ENCODE measurements at regions not wholly inside any gene's neighbourhood (a gene's known extent, or its start where the extent isn't known, plus 50 kb on each side); places are given as distances from the start of the nearest gene placed in this dataset.

DNA sequence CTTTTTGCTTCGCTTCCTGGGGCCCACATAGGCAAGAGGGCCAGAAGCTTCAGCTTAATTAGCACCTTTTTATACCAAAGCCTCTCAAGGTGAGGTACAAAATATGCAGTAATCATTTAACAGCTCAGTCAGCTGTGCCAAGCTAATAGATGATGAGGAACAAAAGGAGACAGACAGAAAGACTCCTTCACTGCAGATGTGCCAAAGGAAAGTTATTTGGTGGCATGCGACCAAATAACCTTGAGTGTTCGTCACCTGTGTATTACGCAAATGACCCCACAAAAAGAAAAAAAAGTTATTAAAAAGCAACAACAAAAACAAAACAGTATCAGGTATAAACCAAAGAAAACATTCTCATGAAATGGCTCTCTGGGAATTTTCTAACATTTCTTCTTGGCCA, 325.8 kb upstream of the IGF1R start:
- no peaks in the 10 kb centered on the region for H3K79me2 ChIP-seq (ENCODE audit: control insufficient read depth, insufficient read depth, low read length)
- dilution Hi-C loops (cut with MboI; ENCODE audit: extremely low pct_ligation_motif_present, low sequenced_read_pairs) (no loop called here), intact Hi-C loops (cut with micrococcal nuclease) (no loop called here)
- no peaks in the 10 kb centered on the region for H3K9me3 ChIP-seq (replicated peaks; ENCODE audit: control insufficient read depth, insufficient read depth, low read length)
- no TSS peak for BruUV-seq (replicated peaks)
- H3K27me3 ChIP-seq (ENCODE audit: control insufficient read depth in 2 of 2, insufficient read depth in 2 of 2, low read length in 2 of 2) = no peaks in the 10 kb centered on the region
- no peak overlapping the region for H3K27ac ChIP-seq (ENCODE audit: insufficient read depth, low read depth, low read length)
- no peak overlapping the region for H2AFZ ChIP-seq (ENCODE audit: low read depth, low read length)
- H3K9me1 ChIP-seq (replicated peaks; ENCODE audit: control insufficient read depth, extremely low read depth, insufficient read depth, low read length) = no peaks in the 10 kb centered on the region
- H4K20me1 ChIP-seq (replicated peaks; ENCODE audit: control insufficient read depth, extremely low read depth, insufficient read depth, low read length) = no peaks in the 10 kb centered on the region
- FAIRE-seq (no peak), DNase-seq (ENCODE audit: low read depth, low spot score) (no peak)
- TF ChIP-seq JUN (IDR thresholded peaks at IDR 0.05; ENCODE audit: borderline replicate concordance, insufficient read depth, insufficient read length, low read depth) = no peak
- TF ChIP-seq GATA2 (IDR thresholded peaks at IDR 0.05; ENCODE audit: insufficient read depth, insufficient read length, low read depth, low read length) = no peak
- no peak for TF ChIP-seq POLR2AphosphoS5 (IDR thresholded peaks at IDR 0.05; ENCODE audit: insufficient read depth, low read depth, low read length)
- TF ChIP-seq MYC (IDR thresholded peaks at IDR 0.05; ENCODE audit: low read depth, low read length) = no peak
- TF ChIP-seq FOS (IDR thresholded peaks at IDR 0.05; ENCODE audit: borderline replicate concordance, insufficient read depth, low read length) = no peak
- TF ChIP-seq EZH2 (IDR thresholded peaks at IDR 0.05; ENCODE audit: borderline replicate concordance, low read depth, low read length, severe bottlenecking) = no peak
- TF ChIP-seq, protein P1, sequence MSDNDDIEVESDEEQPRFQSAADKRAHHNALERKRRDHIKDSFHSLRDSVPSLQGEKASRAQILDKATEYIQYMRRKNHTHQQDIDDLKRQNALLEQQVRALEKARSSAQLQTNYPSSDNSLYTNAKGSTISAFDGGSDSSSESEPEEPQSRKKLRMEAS (IDR thresholded peaks at IDR 0.05; ENCODE audit: insufficient read depth, insufficient read length) = no peak
- no peak overlapping the region for H3K4me2 ChIP-seq (ENCODE audit: insufficient read depth, low read length)
- no peak overlapping the region for H3K9ac ChIP-seq (replicated peaks; ENCODE audit: extremely low read depth, insufficient read depth, low read length)
- H3K36me3 ChIP-seq (ENCODE audit: control insufficient read depth in 2 of 2, extremely low read depth in 1 of 2, insufficient read depth in 2 of 2, low read length in 2 of 2) = no peaks in the 10 kb centered on the region
- POLR2A ChIA-PET = no interaction called here
- no peak overlapping the region for H3K4me3 ChIP-seq (replicated peaks in 1 of 3; ENCODE audit: insufficient read depth in 1 of 3, low read depth in 1 of 3, low read length in 3 of 3)
- H3K4me1 ChIP-seq (ENCODE audit: control insufficient read depth, extremely low read depth, insufficient read depth, low read length) = no peaks in the 10 kb centered on the region
- CTCF ChIA-PET = interaction anchor here (3.6 kb wide), 1 partner anchor 11 kb away, joined by 11 read pairs; no protein-coding TSS in a partner anchor

DNA sequence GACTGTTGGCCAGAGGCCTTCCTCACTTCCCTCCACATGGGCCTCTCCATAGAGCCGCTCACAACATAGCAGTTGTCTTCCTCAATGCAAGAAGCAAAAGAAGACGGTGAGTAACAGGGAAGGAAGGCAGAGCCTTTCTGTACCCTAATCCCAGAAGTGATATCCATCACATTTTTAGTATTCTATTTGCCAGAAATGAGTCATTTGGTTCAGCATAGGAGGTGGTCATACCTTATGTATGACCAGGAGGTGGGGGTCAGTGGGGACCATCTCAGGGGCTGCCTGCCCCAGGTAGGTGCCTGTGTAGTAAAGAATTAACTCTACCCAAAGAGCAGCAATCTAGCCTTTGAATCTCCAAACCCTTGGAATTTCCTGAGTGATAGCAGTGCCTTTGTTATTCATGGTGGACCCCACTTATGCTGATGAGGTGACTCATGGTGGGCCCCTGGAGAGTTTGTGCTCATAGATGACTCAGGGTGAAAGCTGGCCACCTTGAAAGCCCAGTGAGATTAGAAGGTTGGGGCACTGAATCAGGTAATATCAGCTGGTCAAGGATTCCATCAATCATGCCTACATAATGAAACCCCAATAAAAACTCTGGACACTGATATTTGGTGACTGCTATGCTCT, 323.9 kb upstream of the IGF1R start:
- Histone ChIP-seq H3K9me3 (replicated peaks; ENCODE audit: control insufficient read depth, insufficient read depth, low read length) (no peaks in the 10 kb centered on the region), H3K4me1 (ENCODE audit: control insufficient read depth, extremely low read depth, insufficient read depth, low read length) (no peaks in the 10 kb centered on the region), H3K9ac (replicated peaks; ENCODE audit: extremely low read depth, insufficient read depth, low read length) (no peak overlapping the region), H3K27ac (ENCODE audit: insufficient read depth, low read depth, low read length) (no peak overlapping the region), H3K4me2 (ENCODE audit: insufficient read depth, low read length) (no peak overlapping the region), H3K27me3 (ENCODE audit: control insufficient read depth in 2 of 2, insufficient read depth in 2 of 2, low read length in 2 of 2) (no peaks in the 10 kb centered on the region), H3K79me2 (ENCODE audit: control insufficient read depth, insufficient read depth, low read length) (no peaks in the 10 kb centered on the region), H3K4me3 (replicated peaks in 1 of 3; ENCODE audit: insufficient read depth in 1 of 3, low read depth in 1 of 3, low read length in 3 of 3) (no peak overlapping the region), H2AFZ (ENCODE audit: low read depth, low read length) (no peak overlapping the region), H4K20me1 (replicated peaks; ENCODE audit: control insufficient read depth, extremely low read depth, insufficient read depth, low read length) (no peaks in the 10 kb centered on the region), H3K9me1 (replicated peaks; ENCODE audit: control insufficient read depth, extremely low read depth, insufficient read depth, low read length) (no peaks in the 10 kb centered on the region), H3K36me3 (ENCODE audit: control insufficient read depth in 2 of 2, extremely low read depth in 1 of 2, insufficient read depth in 2 of 2, low read length in 2 of 2) (no peaks in the 10 kb centered on the region)
- FAIRE-seq (no peak), DNase-seq (ENCODE audit: low read depth, low spot score) (no peak)
- dilution Hi-C loops (cut with MboI; ENCODE audit: extremely low pct_ligation_motif_present, low sequenced_read_pairs) = no loop called here
- POLR2A ChIA-PET = no interaction called here
- BruUV-seq (replicated peaks) = no TSS peak
- TF ChIP-seq MYC (IDR thresholded peaks at IDR 0.05; ENCODE audit: low read depth, low read length) = no peak
- TF ChIP-seq JUN (IDR thresholded peaks at IDR 0.05; ENCODE audit: borderline replicate concordance, insufficient read depth, insufficient read length, low read depth) = no peak
- TF ChIP-seq POLR2A (IDR thresholded peaks at IDR 0.05; ENCODE audit: low read depth, low read length) = no peak
- TF ChIP-seq EZH2 (IDR thresholded peaks at IDR 0.05; ENCODE audit: borderline replicate concordance, low read depth, low read length, severe bottlenecking) = no peak
- TF ChIP-seq FOS (IDR thresholded peaks at IDR 0.05; ENCODE audit: borderline replicate concordance, insufficient read depth, low read length) = no peak
- TF ChIP-seq, protein P2, sequence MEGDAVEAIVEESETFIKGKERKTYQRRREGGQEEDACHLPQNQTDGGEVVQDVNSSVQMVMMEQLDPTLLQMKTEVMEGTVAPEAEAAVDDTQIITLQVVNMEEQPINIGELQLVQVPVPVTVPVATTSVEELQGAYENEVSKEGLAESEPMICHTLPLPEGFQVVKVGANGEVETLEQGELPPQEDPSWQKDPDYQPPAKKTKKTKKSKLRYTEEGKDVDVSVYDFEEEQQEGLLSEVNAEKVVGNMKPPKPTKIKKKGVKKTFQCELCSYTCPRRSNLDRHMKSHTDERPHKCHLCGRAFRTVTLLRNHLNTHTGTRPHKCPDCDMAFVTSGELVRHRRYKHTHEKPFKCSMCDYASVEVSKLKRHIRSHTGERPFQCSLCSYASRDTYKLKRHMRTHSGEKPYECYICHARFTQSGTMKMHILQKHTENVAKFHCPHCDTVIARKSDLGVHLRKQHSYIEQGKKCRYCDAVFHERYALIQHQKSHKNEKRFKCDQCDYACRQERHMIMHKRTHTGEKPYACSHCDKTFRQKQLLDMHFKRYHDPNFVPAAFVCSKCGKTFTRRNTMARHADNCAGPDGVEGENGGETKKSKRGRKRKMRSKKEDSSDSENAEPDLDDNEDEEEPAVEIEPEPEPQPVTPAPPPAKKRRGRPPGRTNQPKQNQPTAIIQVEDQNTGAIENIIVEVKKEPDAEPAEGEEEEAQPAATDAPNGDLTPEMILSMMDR (IDR thresholded peaks at IDR 0.05; ENCODE audit: extremely low read depth in 1 of 2, insufficient read depth in 1 of 2, low read depth in 1 of 2, low read length in 2 of 2) = no peak
- no peak for TF ChIP-seq GATA2 (IDR thresholded peaks at IDR 0.05; ENCODE audit: insufficient read depth, insufficient read length, low read depth, low read length)
- TF ChIP-seq, protein P1 (IDR thresholded peaks at IDR 0.05; ENCODE audit: insufficient read depth, insufficient read length) = no peak
- TF ChIP-seq POLR2AphosphoS5 (IDR thresholded peaks at IDR 0.05; ENCODE audit: insufficient read depth, low read depth, low read length) = no peak
- intact Hi-C loops (cut with micrococcal nuclease) = no loop called here
- CTCF ChIA-PET = no interaction called here
